T47D (cell line): ENCODE measurements at regions not wholly inside any gene's neighbourhood (a gene's known extent, or its start where the extent isn't known, plus 50 kb on each side); places are given as distances from the start of the nearest gene placed in this dataset.
"Not testable (repeated sequence)": the region's sequence is repeated elsewhere in the genome, so short reads cannot be mapped to it uniquely, and the experiment has no call there.

Experiments
- DNase-seq, 2 experiments: peaks; one replicate each; pipeline versions ENCODE4 v3.0.0 to v3.0.0-alpha.2; 2011 to 2012; ENCODE audit warnings: low read depth in 1 of 2, low spot score in 1 of 2
- JUND ChIP-seq: IDR thresholded peaks from 2 replicates; pipeline ENCODE4 v1.6.1; 2012; ENCODE audit warnings: low read depth
- in situ Hi-C: cut with HindIII; loops from 2 replicates; pipeline ENCODE4 v1.10.0; 2016; ENCODE audit warnings: low sequenced_read_pairs, low pct_unique_long_range_greater_than_20kb

GRCh38 chrX:39492497-39493162, 605.1 kb downstream of the BCOR start:
- in situ Hi-C loops: no loop called here
- DNase-seq: peak in 1 of 2 experiments; percentile 85
- peak; percentile 45; the same call in 1 of the 2 replicates for TF ChIP-seq JUND

- TF ChIP-seq JUND: no peak
- no peak for DNase-seq
- in situ Hi-C loops: no loop called here
Observed at GRCh38 chrX:39493168-39493567, 604.6 kb downstream of the BCOR start.

GRCh38 chrX:39497117-39497516, 600.6 kb downstream of the BCOR start:
- in situ Hi-C loops, DNase-seq: not testable (repeated sequence)

DNA sequence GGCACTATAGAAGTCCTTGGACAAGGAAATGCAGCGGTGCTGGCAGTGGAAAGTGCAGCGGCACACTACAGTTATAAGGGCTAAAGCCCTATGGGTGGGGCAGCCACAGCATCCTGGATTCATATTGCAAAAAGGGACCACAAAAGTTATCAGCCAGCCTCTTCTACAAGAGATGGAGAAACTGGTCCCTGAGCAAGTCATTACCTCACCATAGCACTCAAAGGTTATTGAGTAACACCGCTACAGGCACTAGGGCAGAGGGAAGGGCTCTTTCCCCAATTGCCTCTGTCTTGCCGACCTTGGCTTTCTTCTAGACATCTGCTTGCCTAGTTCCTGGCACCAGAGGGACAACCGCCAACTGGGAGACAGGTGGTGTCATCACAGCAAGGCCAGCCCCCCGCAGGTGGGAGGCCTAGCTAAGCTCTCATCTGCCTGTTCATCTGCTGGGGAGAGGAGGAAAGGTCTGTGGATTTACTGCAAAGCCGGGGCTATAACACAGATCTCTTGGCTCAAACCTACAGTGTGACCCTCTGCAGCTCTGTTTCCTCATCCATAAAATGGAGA, 600.0 kb downstream of the BCOR start:
- in situ Hi-C loops: no loop called here
- TF ChIP-seq JUND: no peak
- no peak for DNase-seq

DNA sequence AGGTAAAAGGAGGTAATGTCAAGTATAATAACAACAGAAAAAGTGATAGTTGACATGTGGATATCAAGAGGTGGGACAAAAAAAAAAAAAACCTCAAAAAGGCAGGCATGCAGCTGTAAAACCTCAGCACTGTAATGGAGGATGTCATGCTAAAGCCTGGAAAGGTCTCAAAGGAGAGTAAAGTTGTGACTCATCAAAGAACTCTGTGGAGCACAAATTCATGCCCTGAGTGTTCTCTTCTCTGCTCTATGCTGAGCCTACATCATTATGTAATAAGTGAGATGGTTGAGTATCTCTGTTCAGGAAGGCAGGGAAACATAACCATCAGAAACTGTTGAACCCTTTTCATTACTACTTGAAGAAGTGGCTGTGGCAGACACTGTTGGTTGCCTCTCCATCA, 597.8 kb downstream of the BCOR start:
- no peak for TF ChIP-seq JUND
- in situ Hi-C loops: no loop called here
- DNase-seq: no peak

- DNase-seq: no peak
- no peak for TF ChIP-seq JUND
- in situ Hi-C loops: no loop called here
Observed at GRCh38 chrX:39501822-39502221, 595.9 kb downstream of the BCOR start.

GRCh38 chrX:39502486-39502885, 595.3 kb downstream of the BCOR start:
- TF ChIP-seq JUND: no peak
- no peak for DNase-seq
- in situ Hi-C loops: no loop called here

DNA sequence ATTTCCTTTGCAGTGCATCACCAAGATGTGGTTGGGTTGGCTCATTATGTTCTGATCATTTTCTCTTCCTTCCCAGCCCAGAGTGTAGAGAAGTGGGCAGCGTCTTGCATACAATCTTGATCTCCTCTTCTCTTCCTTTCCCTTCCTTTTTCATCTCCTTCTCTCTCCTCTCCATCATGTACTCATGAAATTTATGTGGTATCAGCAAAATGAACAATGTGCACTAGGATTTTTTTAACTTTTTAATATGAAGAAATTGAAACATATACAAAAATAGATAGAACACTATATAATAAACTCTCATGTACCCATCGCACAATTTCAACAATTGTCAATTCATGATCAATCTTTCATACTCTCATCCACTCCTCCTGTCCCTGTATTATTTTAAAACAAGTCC, 593.5 kb downstream of the BCOR start:
- DNase-seq: no peak
- TF ChIP-seq JUND: no peak
- in situ Hi-C loops: no loop called here

GRCh38 chrX:39504850-39505259, 592.9 kb downstream of the BCOR start:
- DNase-seq: no peak
- no peak for TF ChIP-seq JUND
- in situ Hi-C loops: no loop called here

- no peak for DNase-seq
- in situ Hi-C loops: no loop called here
Observed at GRCh38 chrX:39506131-39506530, 591.6 kb downstream of the BCOR start.

GRCh38 chrX:39507034-39507433, 590.7 kb downstream of the BCOR start:
- DNase-seq: no peak
- in situ Hi-C loops: no loop called here
- TF ChIP-seq JUND: no peak

More at GRCh38 chrX:39506131-39506530, 591.6 kb downstream of the BCOR start:
- no peak for TF ChIP-seq JUND

GRCh38 chrX:39507617-39508299, 590.0 kb downstream of the BCOR start:
- no peak for TF ChIP-seq JUND
- in situ Hi-C loops: no loop called here
- DNase-seq: no peak

GRCh38 chrX:39508300-39508692, 589.5 kb downstream of the BCOR start:
- no peak for TF ChIP-seq JUND
- in situ Hi-C loops: no loop called here
- no peak for DNase-seq
